SU-DHL-6 (cell line): ENCODE measurements at regions not wholly inside any gene's neighbourhood (a gene's known extent, or its start where the extent isn't known, plus 50 kb on each side); places are given as distances from the start of the nearest gene placed in this dataset.

Source experiments
- EZH2phosphoT487 ChIP-seq: fragments of 200-600 bp; sonication (generic), shearing (Covaris generic); conservative IDR thresholded peaks from 2 replicates; pipeline ENCODE4 v1.6.1; 2018; ENCODE audit warnings: mild to moderate bottlenecking, antibody characterized with exemption, low read length, moderate library complexity, mixed read lengths
- TF ChIP-seq, protein P1 (sequence below): fragments of 200-600 bp; sonication (generic); IDR thresholded peaks from one replicate; pipeline ENCODE4 v1.5.1; 2017; ENCODE audit warnings: antibody characterized with exemption, mild to moderate bottlenecking, low read length, moderate library complexity; ENCODE audit not compliant: insufficient read depth, poor library complexity, severe bottlenecking

- TF ChIP-seq, protein P1, sequence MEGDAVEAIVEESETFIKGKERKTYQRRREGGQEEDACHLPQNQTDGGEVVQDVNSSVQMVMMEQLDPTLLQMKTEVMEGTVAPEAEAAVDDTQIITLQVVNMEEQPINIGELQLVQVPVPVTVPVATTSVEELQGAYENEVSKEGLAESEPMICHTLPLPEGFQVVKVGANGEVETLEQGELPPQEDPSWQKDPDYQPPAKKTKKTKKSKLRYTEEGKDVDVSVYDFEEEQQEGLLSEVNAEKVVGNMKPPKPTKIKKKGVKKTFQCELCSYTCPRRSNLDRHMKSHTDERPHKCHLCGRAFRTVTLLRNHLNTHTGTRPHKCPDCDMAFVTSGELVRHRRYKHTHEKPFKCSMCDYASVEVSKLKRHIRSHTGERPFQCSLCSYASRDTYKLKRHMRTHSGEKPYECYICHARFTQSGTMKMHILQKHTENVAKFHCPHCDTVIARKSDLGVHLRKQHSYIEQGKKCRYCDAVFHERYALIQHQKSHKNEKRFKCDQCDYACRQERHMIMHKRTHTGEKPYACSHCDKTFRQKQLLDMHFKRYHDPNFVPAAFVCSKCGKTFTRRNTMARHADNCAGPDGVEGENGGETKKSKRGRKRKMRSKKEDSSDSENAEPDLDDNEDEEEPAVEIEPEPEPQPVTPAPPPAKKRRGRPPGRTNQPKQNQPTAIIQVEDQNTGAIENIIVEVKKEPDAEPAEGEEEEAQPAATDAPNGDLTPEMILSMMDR, result no peak
- no peak for TF ChIP-seq EZH2phosphoT487
Observed at GRCh38 chr6:3986241-3986640, 92.7 kb downstream of the FAM217A start.
